ENCODE measurements at regions not wholly inside any gene's neighbourhood (a gene's known extent, or its start where the extent isn't known, plus 50 kb on each side); places are given as distances from the start of the nearest gene placed in this dataset.

GRCh38 chr21:22020221-22020620 lies 1022.0 kb downstream of the NCAM2 start:
- TF ChIP-seq CTCF (conservative IDR thresholded peaks at IDR 0.05 in 1 of 2, IDR thresholded peaks at IDR 0.05 in 1 of 2; ENCODE audit: extremely low read depth in 1 of 2, insufficient read depth in 1 of 2, low read depth in 1 of 2, low read length in 2 of 2), result no peak
- no peak for TF ChIP-seq EZH2 (IDR thresholded peaks at IDR 0.05; ENCODE audit: borderline replicate concordance, low read length)

Measured in mammary epithelial cell (primary cell).